ENCODE measurements at regions not wholly inside any gene's neighbourhood (a gene's known extent, or its start where the extent isn't known, plus 50 kb on each side); places are given as distances from the start of the nearest gene placed in this dataset.

GRCh38 chr21:28235169-28235895, 757.3 kb downstream of the LTN1 start:
- H3K27me3 ChIP-seq (ENCODE audit: insufficient read depth in 3 of 3, low read length in 2 of 3), result no peaks in the 10 kb centered on the region
- DNase-seq, result no peak
- WGBS, 3 donors, result 78 to 89% (median 89%) methylated on average over 3 of the region's 3 CpGs
- no peak overlapping the region for H3K27ac ChIP-seq
- H3K4me3 ChIP-seq, result no peak overlapping the region
- no peaks in the 10 kb centered on the region for H3K36me3 ChIP-seq (ENCODE audit: insufficient read depth in 1 of 2, low read depth in 1 of 2)
- H3K9me3 ChIP-seq, result no peaks in the 10 kb centered on the region
- peaks cover 10% of the 10 kb centered on the region for H3K4me1 ChIP-seq
- no peak for TF ChIP-seq CTCF (IDR thresholded peaks at IDR 0.05)
- peak in 2 of 4 donors; percentile 35 to 44 for ATAC-seq
- intact Hi-C loops (cut with DNase I), result no loop called here

GRCh38 chr21:28234326-28234725, 758.4 kb downstream of the LTN1 start:
- Histone ChIP-seq H3K27me3 (ENCODE audit: insufficient read depth in 3 of 3, low read length in 2 of 3) (no peaks in the 10 kb centered on the region), H3K9me3 (no peaks in the 10 kb centered on the region), H3K36me3 (ENCODE audit: insufficient read depth in 1 of 2, low read depth in 1 of 2) (no peaks in the 10 kb centered on the region), H3K4me1 (peaks cover 7% of the 10 kb centered on the region), H3K4me3 (no peak overlapping the region), H3K27ac (no peak overlapping the region)
- intact Hi-C loops (cut with DNase I), result no loop called here
- DNase-seq (no peak), ATAC-seq (no peak)
- 85 to 88% (median 87%) methylated on average over 5 of the region's 5 CpGs for whole genome bisulfite sequencing, 3 donors
- no peak for TF ChIP-seq CTCF (IDR thresholded peaks at IDR 0.05)

- DNase-seq, result no peak
- Histone ChIP-seq H3K27me3 (ENCODE audit: insufficient read depth in 3 of 3, low read length in 2 of 3) (no peaks in the 10 kb centered on the region), H3K9me3 (no peaks in the 10 kb centered on the region), H3K4me3 (no peak overlapping the region), H3K27ac (no peak overlapping the region), H3K4me1 (peaks cover under 1% of the 10 kb centered on the region), H3K36me3 (ENCODE audit: insufficient read depth in 1 of 2, low read depth in 1 of 2) (no peaks in the 10 kb centered on the region)
- intact Hi-C loops (cut with DNase I), result no loop called here
- ATAC-seq, result no peak
- TF ChIP-seq CTCF (IDR thresholded peaks at IDR 0.05), result no peak
- WGBS, 3 donors, result 83 to 86% (median 83%) methylated on average over 9 of the region's 9 CpGs
Observed at GRCh38 chr21:28233536-28234220, 759.0 kb downstream of the LTN1 start.

- Histone ChIP-seq H3K9me3 (no peaks in the 10 kb centered on the region), H3K27ac (no peak overlapping the region), H3K27me3 (ENCODE audit: insufficient read depth in 3 of 3, low read length in 2 of 3) (no peaks in the 10 kb centered on the region), H3K4me3 (no peak overlapping the region), H3K4me1 (no peaks in the 10 kb centered on the region), H3K36me3 (ENCODE audit: insufficient read depth in 1 of 2, low read depth in 1 of 2) (no peaks in the 10 kb centered on the region)
- no peak for DNase-seq
- WGBS, 3 donors, result 11 to 48% (median 30%) methylated on average over 1 of the region's 1 CpG
- TF ChIP-seq CTCF (IDR thresholded peaks at IDR 0.05), result no peak
- no peak for ATAC-seq
- intact Hi-C loops (cut with DNase I), result no loop called here
Observed at GRCh38 chr21:28230559-28230958, 762.1 kb downstream of the LTN1 start.

Measured in psoas muscle (tissue), 7 donors.